HEK293T (cell line): ENCODE measurements at regions not wholly inside any gene's neighbourhood (a gene's known extent, or its start where the extent isn't known, plus 50 kb on each side); places are given as distances from the start of the nearest gene placed in this dataset.

ENCODE experiments used
- BHLHE40 ChIP-seq: fragments of 450-650 bp; IDR thresholded peaks from 2 replicates; pipeline ENCODE4 v1.6.1; 2016; ENCODE audit warnings: mild to moderate bottlenecking, moderate library complexity, borderline replicate concordance
- FOXA1 ChIP-seq: fragments of 450-650 bp; IDR thresholded peaks from 2 replicates; pipeline ENCODE4 v1.6.1; 2016; ENCODE audit warnings: mild to moderate bottlenecking
- SP1 ChIP-seq: fragments of 450-650 bp; IDR thresholded peaks from 2 replicates; pipeline ENCODE4 v1.6.1; 2017
- SUZ12 ChIP-seq: fragments of 450-650 bp; IDR thresholded peaks from 2 replicates; pipeline ENCODE4 v1.6.1; 2016; ENCODE audit warnings: mild to moderate bottlenecking
- TARDBP ChIP-seq: fragments of 450-650 bp; IDR thresholded peaks from 2 replicates; pipeline ENCODE4 v1.6.1; 2016

DNA sequence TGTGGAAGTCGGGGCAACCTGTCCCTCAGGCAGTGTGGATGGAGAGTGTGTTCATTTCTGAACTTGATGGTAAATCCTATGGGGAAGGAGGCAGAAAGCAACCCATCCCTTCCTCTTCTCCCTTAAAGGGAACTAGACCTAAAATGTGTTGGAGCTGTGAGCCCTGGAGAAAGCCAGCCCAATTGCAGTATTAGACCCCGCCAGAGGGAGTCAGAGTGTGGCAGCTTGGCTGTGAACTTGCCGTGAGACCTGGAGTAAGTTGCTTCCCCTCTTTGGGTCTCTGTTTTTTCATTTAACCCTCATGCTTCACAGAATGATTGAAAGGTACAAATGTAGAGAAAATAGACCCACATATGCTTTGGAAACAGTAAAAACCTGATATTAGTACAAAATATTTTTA lies 108.7 kb upstream of the PAK3 start:
- TF ChIP-seq SUZ12 = no peak
- no peak for TF ChIP-seq BHLHE40
- no peak for TF ChIP-seq SP1
- no peak for TF ChIP-seq FOXA1
- no peak for TF ChIP-seq TARDBP
